H7 (cell line): ENCODE measurements at regions not wholly inside any gene's neighbourhood (a gene's known extent, or its start where the extent isn't known, plus 50 kb on each side); places are given as distances from the start of the nearest gene placed in this dataset.
"Not testable (repeated sequence)": the region's sequence is repeated elsewhere in the genome, so short reads cannot be mapped to it uniquely, and the experiment has no call there.

Experiments
- DNase-seq: peaks from one replicate; pipeline ENCODE4 v3.0.0; 2012
- H3K27me3 ChIP-seq: 2 replicates; pipeline ENCODE4 v1.6.0; 2011; ENCODE audit warnings: mild to moderate bottlenecking, low read length; ENCODE audit not compliant: control insufficient read depth, insufficient read depth
- H3K36me3 ChIP-seq: replicated peaks from 2 replicates; pipeline ENCODE4 v1.5.1; 2011; ENCODE audit warnings: low read length; ENCODE audit not compliant: control insufficient read depth, insufficient read depth
- H3K4me3 ChIP-seq: 2 replicates; pipeline ENCODE4 v1.5.1; 2011; ENCODE audit warnings: low read depth, mild to moderate bottlenecking, control low read depth, low read length, moderate library complexity; ENCODE audit not compliant: insufficient read depth

DNA sequence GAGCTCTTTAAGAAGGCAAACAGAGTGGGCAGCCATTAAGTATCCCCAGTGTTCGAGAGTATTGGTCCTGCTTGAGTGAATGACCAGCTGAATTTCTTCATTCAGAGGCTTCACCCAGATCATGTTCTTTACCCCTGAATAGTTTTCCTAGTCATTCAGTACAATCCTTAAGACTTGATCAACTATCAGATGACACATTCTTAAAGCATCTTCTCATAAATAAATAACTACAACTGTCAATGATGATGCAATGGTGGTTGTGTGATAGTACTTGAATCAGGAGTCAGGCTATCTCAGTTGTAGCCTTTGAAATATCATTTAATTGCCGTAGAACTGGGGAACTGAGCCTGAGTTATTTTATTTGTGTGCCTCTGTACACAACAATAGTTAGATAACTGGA is 416.8 kb upstream of the CCL2 start:
- Histone ChIP-seq H3K27me3 (no peaks in the 10 kb centered on the region), H3K36me3 (no peaks in the 10 kb centered on the region)
- no peak for DNase-seq

DNA sequence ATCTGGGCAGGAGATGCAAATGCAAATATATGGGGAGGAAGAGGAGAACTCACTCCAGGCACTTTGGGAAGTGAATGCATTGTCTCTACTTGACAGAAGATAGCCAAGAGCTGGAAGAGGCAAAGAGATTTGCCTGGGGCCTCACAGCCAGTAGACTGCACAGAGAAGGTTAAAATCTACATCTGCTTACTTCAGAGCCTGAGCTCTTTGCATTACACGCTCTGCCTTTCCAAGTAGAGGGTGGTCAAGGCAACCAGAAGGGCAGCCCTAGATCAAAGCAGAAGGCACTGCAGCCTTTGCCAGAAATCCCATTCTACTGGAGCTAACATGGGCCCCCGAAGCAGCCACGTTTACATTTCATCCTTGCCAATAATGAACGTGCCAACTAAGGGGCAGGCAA is 407.2 kb upstream of the CCL2 start:
- H3K4me3 ChIP-seq, result no peak overlapping the region
- H3K27me3 ChIP-seq, result no peaks in the 10 kb centered on the region
- no peaks in the 10 kb centered on the region for H3K36me3 ChIP-seq
- no peak for DNase-seq

More for the DNA sequence above, 416.8 kb upstream of the CCL2 start:
- H3K4me3 ChIP-seq, result no peak overlapping the region

DNA sequence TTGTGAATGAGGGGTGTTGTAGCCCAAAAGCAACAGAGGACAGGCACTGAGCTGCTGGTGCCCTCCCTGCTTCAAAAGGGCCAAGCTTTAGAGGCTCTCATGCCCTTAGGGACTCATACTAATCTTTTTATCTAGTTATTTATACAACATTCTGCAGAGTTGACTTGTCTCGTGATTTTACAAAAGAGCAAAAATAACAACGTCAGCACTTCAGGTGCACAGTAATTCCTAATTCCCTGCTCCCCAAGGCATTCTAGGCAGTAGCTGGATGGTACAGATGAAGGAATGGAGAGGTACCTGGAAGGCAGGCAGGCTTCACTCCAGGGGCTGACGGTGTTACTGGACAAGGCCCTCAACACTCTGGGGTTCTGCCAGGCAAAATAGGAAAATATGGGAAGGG is 406.7 kb upstream of the CCL2 start:
- Histone ChIP-seq H3K27me3 (no peaks in the 10 kb centered on the region), H3K36me3 (no peaks in the 10 kb centered on the region), H3K4me3 (no peak overlapping the region)
- DNase-seq, result no peak

DNA sequence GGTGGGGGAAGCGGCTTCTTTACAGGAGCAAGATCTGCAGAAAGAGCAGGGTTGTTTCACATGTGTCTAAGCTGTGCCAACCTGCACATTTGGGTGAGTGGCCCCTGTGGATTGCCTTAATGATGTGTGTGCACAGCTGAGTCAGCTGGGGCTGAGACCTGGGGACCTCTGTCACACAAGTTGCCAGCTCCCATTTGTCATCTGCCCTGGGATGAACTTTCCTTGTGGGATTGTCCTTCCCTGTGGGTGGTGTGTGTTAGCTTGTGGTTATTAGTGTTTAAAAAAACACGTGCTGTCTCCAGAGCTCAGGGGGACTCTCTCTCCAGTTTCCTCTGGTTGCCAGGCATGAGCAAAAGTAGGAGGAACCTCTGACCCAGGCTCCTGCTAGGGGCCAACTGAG is 400.5 kb upstream of the CCL2 start:
- H3K27me3 ChIP-seq, result peaks cover 1% of the 10 kb centered on the region; the same call in 1 of the 2 replicates
- no peaks in the 10 kb centered on the region for H3K36me3 ChIP-seq
- no peak for DNase-seq
- no peak overlapping the region for H3K4me3 ChIP-seq

DNA sequence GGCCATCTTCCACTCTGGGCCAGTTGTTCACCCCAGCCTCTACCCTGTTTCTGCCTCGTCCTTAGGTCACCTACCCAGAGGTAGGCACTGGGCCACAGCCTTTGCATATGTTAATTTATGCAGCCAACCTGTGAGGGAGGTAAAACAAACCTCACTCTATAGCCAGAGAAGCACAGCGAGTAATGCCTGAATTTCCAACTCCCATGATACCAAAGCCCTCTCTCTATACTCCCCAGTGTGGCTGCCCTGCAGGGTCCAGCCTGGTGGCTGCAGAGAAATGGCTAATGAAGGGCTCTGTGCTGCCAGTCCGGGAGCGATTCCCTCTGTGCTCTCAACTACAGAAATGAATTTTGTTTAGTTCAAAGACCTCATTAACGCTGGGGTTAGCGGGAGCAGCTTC is 397.0 kb upstream of the CCL2 start:
- Histone ChIP-seq H3K27me3 (peaks cover 1% of the 10 kb centered on the region; the same call in 1 of the 2 replicates), H3K36me3 (no peaks in the 10 kb centered on the region), H3K4me3 (no peak overlapping the region)
- DNase-seq, result no peak

DNA sequence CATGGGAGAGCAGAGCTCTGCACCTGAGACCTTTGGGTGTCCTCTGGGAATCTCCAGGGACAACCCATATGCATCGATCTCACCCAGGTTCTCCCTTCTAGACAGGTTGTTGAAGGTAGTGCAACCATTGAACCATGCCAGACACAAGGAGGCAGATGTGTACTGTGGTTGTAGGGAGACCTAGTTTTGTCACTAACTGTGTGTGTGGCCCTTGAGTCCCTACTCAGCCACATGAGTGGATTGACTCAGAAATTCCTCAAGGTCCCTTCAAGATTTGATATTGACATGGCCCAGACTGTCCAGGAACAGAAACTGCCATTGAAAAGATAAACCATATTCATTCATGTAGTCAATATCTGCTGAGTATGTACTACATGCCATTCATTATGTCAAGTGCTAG is 396.4 kb upstream of the CCL2 start:
- peaks cover 1% of the 10 kb centered on the region; the same call in 1 of the 2 replicates for H3K27me3 ChIP-seq
- DNase-seq, result no peak
- H3K36me3 ChIP-seq, result no peaks in the 10 kb centered on the region
- H3K4me3 ChIP-seq, result no peak overlapping the region

DNA sequence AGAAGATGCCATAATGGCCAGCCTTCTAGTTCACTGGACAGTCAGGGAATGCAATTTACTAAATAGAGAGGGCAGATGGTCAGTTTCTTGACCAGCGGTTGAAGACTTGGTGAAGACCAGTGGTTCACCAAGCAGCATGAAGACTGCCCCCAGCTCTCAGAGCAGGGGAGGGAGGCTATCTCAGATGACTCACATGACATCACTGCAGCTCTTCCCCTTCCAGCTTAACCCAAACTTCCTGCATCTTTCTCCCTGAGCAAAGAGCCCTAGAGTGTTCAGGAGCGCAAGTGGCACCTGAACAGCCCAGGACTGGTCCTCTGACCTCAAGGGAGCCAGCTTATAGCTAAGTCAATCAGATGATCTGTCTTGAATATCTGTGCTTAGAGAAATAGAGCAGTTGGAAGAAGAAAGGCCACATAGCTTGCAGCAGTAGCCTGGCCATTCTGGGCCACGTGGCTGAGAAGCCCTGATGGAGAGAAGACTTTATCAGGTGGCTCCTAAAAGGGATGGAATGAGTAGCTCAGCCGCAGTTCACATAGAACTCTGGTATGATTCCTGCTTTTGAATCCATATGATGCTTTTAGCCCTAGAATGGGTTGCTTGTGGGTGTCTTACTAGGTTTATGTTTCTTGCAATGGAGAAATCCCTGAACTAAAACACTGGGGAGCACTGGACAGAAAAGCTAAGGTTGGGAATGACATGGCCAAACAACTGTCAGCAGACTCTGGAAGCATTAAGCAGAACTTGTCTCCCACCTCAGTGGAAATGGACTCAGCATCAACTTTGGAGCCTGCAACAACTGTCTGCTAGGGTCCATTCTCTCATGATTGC is 392.1 kb upstream of the CCL2 start:
- DNase-seq, result no peak
- Histone ChIP-seq H3K27me3 (no peaks in the 10 kb centered on the region), H3K36me3 (no peaks in the 10 kb centered on the region), H3K4me3 (no peak overlapping the region)

DNA sequence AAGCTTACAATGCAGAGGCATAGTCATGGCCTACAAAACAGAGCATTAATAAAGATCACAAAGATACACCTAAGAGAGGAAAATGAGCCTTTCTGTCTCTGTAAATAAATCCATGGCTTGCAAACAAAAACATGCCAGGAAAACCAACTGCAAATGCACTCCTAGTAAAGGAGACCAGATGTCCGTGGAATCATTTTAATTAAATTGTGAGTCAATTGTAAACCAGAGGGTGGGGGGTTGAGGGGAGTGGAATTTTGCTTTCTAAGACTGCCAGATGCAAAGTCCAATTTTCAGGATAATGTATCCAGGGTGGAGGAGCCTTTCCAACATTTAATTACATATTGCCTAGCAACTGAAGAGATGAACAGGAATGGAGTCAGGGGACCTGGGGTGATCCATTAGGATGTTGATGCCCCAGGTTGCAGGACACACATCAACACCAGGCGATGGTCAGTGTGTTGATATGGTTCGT is 390.3 kb upstream of the CCL2 start:
- Histone ChIP-seq H3K27me3 (no peaks in the 10 kb centered on the region), H3K36me3 (no peaks in the 10 kb centered on the region), H3K4me3 (no peak overlapping the region)
- no peak for DNase-seq

DNA sequence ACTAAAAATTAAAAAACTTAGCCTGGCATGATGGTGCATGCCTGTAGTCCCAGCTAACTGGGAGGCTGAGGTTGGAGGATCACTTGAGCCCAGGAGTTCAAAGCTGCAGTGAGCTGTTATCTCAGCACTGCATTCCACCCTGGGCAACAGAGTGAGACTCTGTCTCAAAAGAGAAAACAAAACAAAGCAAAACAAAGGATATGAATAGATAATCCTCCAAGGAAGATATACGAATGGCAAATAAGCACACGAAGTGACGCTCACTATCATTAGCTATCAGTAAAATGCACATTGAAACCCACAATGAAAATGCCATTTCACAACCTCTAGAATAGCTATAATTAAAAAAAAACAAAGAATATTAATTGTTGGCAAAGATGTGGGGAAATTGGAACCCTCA is 386.2 kb upstream of the CCL2 start:
- DNase-seq, result no peak
- Histone ChIP-seq H3K36me3 (no peaks in the 10 kb centered on the region), H3K4me3 (no peak overlapping the region)

DNA sequence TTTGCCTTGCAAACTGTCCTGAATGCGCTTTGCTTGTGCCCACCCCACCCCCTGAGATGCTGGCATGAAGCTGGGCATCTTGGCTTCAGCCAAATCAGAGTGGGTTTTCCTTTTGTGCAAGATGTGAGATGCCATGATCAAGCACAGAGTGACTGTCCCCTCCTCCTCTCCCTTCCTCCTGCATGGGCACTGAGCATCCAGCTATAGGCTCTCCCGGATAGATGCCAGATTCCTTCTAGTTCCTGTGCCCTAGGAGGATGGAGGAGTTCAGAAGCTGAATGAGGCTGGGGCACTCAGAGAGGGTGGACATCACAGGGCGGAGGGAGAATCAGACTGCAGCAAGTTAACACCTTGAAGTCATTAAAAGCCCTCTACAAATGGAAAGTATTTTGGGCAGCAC is 384.1 kb upstream of the CCL2 start:
- DNase-seq, result no peak
- Histone ChIP-seq H3K36me3 (no peaks in the 10 kb centered on the region), H3K4me3 (no peak overlapping the region), H3K27me3 (no peaks in the 10 kb centered on the region)

More for the DNA sequence above, 386.2 kb upstream of the CCL2 start:
- H3K27me3 ChIP-seq, result no peaks in the 10 kb centered on the region

DNA sequence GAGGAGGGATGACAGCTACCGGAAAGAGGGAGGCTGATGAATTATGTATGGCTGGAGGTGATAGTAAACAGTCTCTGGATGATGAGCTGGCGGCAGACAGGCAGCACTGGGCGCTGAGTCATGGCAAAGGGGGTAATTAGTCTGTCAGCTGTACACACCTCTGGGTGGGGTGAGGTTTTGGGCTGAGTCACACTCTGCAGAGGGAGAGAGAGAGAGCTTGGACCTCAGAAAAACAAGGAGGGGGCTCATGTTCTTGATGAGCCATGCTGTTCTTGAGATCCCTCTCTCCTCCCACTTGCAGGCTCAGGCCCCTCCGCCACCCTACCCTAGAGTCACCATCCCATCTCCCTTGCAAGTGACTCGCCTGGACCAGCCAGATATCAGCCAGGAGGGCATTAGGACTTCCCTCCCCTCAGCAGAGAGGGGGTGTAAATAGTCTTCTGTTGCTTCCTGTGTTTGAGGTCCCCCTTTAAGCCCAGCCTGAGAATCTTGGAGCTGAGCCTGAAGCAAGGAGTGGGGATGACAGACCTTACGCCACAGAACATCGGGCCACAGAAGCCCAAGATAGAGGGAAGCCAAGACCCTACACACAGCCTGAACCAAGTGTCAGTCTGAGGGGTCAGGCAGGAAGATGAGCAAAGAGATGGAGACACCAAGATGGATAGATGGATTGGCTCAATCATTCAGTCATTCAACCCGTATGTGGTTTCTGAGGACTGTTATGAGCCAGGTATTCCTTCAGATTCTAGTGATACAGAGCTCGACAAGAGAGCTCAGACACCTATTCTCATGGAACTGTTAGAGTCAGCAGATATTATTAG is 383.2 kb upstream of the CCL2 start:
- no peak for DNase-seq
- H3K4me3 ChIP-seq, result no peak overlapping the region
- H3K27me3 ChIP-seq, result no peaks in the 10 kb centered on the region

DNA sequence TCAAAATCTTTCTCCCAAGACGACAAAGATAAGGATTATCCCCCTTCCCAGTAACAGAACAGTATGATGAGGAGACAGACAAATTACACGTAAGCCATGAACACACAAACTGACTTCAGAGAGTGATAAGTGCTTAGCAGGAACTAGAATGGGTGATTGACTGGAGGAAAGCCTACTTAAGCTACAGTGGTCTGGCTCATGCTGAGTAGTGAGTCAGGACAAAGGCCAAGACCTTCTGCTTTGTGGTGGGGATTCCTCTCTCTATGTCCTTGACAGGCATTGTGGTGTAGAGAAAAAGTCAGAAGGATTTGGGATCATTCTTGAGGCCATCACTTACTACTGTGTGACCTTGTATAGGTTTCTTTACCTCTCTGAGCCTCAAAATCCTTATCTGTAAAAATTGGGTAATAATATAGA is 381.9 kb upstream of the CCL2 start:
- Histone ChIP-seq H3K27me3 (no peaks in the 10 kb centered on the region), H3K36me3 (no peaks in the 10 kb centered on the region), H3K4me3 (no peak overlapping the region)
- DNase-seq, result no peak

More for the DNA sequence above, 383.2 kb upstream of the CCL2 start:
- H3K36me3 ChIP-seq, result no peaks in the 10 kb centered on the region

DNA sequence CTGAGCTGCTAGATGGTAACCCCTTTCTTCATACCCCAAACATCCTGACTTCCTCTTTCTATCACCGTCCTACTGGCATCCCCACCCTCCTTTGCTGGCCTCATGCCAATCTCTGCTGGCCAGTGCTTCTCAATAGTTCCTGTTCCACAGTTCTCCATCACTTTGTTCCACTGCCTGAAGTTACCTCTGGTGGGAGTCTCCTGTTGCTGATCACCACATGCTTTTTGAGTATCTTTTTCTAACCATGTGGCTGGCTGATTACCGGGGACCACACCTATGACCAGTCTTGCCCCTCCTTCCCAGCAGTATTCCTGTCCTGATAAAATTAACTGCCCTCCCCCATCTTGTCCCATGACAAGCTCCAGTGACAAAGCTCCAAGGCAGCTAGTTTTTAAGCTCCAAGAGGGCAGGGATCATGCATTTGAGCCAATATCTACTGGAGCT is 380.4 kb upstream of the CCL2 start:
- DNase-seq, result no peak
- Histone ChIP-seq H3K4me3 (no peak overlapping the region), H3K27me3 (no peaks in the 10 kb centered on the region), H3K36me3 (no peaks in the 10 kb centered on the region)

DNA sequence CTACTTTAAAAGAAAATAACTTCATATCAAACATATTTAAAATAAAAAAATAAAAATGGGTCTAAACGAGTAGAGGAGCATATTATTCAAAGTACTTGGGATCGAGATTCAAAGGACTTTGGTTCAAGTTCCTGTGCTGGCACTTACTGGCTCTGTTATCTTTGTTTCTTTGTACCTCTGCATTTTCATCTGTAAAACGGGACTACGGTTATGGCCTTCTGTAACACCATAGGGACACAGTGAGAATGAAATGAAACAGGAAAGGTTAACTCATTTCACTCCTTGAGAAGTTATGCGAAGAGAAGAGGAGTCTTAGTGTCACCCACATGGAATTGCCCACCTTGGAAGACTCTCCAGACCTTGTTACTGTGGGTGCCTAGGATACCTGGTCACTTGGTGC is 379.1 kb upstream of the CCL2 start:
- H3K4me3 ChIP-seq, result no peak overlapping the region
- no peak for DNase-seq
- no peaks in the 10 kb centered on the region for H3K36me3 ChIP-seq
- H3K27me3 ChIP-seq, result no peaks in the 10 kb centered on the region

DNA sequence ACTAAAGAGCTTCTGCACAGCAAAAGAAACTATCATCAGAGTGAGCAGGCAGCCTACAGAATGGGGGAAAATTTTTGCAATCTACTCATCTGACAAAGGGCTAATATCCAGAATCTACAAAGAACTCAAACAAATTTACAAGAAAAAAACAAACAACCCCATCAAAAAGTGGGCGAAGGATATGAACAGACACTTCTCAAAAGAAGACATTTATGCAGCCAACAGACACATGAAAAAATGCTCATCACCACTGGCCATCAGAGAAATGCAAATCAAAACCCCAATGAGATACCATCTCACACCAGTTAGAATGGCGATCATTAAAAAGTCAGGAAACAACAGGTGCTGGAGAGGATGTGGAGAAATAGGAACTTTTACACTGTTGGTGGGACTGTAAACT is 372.8 kb upstream of the CCL2 start:
- H3K36me3 ChIP-seq, H3K4me3 ChIP-seq, DNase-seq, H3K27me3 ChIP-seq: not testable (repeated sequence)
